ENCODE measurements at regions not wholly inside any gene's neighbourhood (a gene's known extent, or its start where the extent isn't known, plus 50 kb on each side); places are given as distances from the start of the nearest gene placed in this dataset.

DNA sequence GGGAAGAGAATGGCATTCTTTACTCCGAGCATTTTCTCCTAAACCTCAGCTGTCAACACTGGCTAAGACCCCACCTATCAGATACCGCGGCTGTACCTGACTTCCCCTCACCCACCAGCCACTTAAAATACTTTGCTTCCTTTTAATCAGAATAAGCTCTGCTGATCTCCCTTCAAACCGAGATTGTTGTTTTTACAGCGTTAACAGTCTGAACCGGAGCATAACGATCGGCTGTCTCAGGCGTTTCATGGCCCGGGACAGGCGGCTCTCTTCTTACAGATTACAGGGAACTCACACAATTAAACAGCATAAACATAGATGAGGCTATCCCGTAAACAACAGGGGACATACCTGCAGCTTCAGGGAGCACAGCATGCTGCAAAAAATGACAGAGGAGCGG is 174.3 kb upstream of the RNF32 start:
- DNase-seq (ENCODE audit: low spot score in 2 of 2) = no peak

DNA sequence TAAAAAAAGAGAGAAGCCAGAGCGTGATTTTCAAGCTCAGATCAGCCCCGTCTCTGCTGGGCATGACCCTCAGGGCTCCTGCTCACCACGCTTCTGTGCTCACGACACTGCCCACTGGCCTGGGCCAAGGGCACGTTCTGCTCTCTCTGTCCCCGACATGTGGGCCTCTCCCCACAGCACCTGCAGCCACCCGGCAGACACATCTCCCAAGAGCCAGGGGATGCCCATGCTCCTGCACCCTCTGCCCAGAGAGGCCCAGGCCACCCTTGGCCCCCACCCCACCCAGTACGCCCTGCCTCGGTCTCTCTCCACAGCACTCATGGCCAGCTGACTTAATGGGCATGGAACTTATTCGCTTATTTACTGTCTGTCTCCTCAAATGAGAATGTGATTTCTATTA is 175.4 kb upstream of the RNF32 start:
- no peak for DNase-seq (ENCODE audit: low spot score in 2 of 2)
- WGBS = 82% methylated on average over 10 of the region's 10 CpGs
- Histone ChIP-seq H3K36me3 (no peaks in the 10 kb centered on the region), H3K4me1 (no peaks in the 10 kb centered on the region), H3K27ac (no peak overlapping the region), H3K27me3 (no peaks in the 10 kb centered on the region), H3K9me3 (no peaks in the 10 kb centered on the region), H3K4me3 (no peak overlapping the region)
- TF ChIP-seq POLR2A (IDR thresholded peaks at IDR 0.05) (no peak), EP300 (IDR thresholded peaks at IDR 0.05) (no peak), POLR2AphosphoS5 (IDR thresholded peaks at IDR 0.05) (no peak)
- TF ChIP-seq, protein P1, sequence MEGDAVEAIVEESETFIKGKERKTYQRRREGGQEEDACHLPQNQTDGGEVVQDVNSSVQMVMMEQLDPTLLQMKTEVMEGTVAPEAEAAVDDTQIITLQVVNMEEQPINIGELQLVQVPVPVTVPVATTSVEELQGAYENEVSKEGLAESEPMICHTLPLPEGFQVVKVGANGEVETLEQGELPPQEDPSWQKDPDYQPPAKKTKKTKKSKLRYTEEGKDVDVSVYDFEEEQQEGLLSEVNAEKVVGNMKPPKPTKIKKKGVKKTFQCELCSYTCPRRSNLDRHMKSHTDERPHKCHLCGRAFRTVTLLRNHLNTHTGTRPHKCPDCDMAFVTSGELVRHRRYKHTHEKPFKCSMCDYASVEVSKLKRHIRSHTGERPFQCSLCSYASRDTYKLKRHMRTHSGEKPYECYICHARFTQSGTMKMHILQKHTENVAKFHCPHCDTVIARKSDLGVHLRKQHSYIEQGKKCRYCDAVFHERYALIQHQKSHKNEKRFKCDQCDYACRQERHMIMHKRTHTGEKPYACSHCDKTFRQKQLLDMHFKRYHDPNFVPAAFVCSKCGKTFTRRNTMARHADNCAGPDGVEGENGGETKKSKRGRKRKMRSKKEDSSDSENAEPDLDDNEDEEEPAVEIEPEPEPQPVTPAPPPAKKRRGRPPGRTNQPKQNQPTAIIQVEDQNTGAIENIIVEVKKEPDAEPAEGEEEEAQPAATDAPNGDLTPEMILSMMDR (IDR thresholded peaks at IDR 0.05) = no peak

More for the DNA sequence above, 174.3 kb upstream of the RNF32 start:
- H3K4me1 ChIP-seq = no peaks in the 10 kb centered on the region
- WGBS = 57% methylated on average over 13 of the region's 13 CpGs
- no peak overlapping the region for H3K4me3 ChIP-seq
- TF ChIP-seq, protein P1 (IDR thresholded peaks at IDR 0.05) = no peak
- TF ChIP-seq EP300 (IDR thresholded peaks at IDR 0.05) (no peak), POLR2A (IDR thresholded peaks at IDR 0.05) (no peak), POLR2AphosphoS5 (IDR thresholded peaks at IDR 0.05) (no peak)
- no peaks in the 10 kb centered on the region for H3K36me3 ChIP-seq
- H3K9me3 ChIP-seq = no peaks in the 10 kb centered on the region
- H3K27ac ChIP-seq = no peak overlapping the region
- no peaks in the 10 kb centered on the region for H3K27me3 ChIP-seq

DNA sequence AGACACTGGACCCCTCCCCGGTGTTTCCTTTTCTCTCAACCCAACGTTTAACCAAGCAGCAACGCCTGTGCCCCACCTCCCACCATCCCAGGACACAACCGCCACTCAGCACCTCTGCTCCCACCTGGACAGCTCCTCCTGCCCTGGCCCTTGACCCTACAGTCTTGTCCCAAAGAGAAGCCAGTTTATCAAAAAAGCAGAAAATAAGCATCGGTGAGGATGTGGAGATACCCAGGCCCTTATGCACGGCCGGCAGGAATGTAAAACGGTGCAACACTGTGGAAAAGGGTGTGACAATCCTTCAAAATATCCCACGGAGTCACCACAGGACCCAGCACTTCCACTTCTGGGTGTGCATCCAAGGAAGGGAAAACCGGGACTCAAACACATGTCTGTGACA is 176.2 kb upstream of the RNF32 start:
- TF ChIP-seq, protein P1 (IDR thresholded peaks at IDR 0.05) = no peak
- TF ChIP-seq POLR2AphosphoS5 (IDR thresholded peaks at IDR 0.05) (no peak), POLR2A (IDR thresholded peaks at IDR 0.05) (no peak), EP300 (IDR thresholded peaks at IDR 0.05) (no peak)
- Histone ChIP-seq H3K4me3 (no peak overlapping the region), H3K27me3 (no peaks in the 10 kb centered on the region), H3K4me1 (no peaks in the 10 kb centered on the region), H3K9me3 (no peaks in the 10 kb centered on the region), H3K36me3 (no peaks in the 10 kb centered on the region), H3K27ac (no peak overlapping the region)
- DNase-seq (ENCODE audit: low spot score in 2 of 2) = no peak
- 84% methylated on average over 10 of the region's 10 CpGs for WGBS

DNA sequence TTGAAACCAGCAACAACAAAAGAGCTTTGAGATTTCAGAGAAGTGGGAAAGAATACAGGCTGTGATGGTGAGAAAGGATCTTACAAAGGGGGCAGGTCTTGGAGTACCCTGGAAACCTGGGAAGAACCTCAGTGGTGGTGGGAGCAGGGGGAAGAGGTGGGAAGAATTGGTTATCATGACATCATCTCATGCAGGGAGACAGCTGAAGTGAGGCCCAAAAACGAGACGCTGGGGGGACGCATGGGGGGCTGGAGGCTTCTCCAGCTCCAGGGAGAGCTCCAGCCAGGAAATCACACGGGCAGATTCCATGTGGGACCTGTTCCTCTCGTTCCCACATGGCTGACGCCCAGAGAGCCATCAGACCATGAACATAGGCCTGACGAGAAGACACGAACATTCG is 177.3 kb upstream of the RNF32 start:
- 58% methylated on average over 9 of the region's 9 CpGs for WGBS

DNA sequence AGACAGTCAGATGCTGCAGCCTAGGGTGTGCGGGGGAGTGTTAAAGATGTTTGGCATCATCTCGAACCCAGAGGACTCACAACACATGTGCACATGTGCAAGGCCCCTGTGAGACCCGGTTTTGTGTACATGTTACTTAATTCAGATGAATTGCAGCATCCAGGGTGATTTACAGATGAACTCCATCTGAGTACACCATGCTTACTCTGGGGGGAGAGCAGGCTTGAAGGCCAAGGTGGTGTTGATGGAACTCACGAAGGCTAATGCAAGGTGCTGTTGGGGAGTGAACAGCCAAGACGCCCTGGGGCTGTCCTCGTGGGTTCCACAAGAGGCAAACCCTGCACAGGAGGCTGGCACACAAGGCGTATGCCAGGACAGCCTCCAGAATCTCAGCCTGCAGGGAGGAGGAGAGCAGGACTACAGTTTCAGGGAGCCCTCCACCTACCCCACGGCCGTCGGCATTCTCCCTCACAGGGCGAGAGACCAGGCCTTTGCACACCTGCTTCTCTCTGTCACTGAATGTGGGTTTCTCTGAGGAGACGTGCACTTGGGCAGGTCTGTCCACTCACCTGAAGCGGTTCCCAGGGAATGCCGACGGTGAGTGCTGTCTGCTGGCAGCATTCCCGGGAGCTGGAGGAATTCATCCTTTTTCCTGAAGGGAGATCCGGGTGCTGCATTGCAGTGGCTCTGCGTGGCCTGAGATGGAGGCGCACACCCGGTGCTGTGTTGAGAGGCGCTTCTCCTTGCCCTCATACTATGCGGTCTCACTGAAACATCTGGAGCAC is 178.5 kb upstream of the RNF32 start:
- no peaks in the 10 kb centered on the region for H3K4me1 ChIP-seq
- TF ChIP-seq, protein P1 (IDR thresholded peaks at IDR 0.05) = no peak
- no peak for TF ChIP-seq POLR2A (IDR thresholded peaks at IDR 0.05)
- TF ChIP-seq EP300 (IDR thresholded peaks at IDR 0.05) = no peak
- no peak for TF ChIP-seq POLR2AphosphoS5 (IDR thresholded peaks at IDR 0.05)
- no peak overlapping the region for H3K27ac ChIP-seq
- H3K9me3 ChIP-seq = no peaks in the 10 kb centered on the region
- 65% methylated on average over 22 of the region's 22 CpGs for WGBS
- no peak for DNase-seq (ENCODE audit: low spot score in 2 of 2)
- no peaks in the 10 kb centered on the region for H3K36me3 ChIP-seq
- no peak overlapping the region for H3K4me3 ChIP-seq
- H3K27me3 ChIP-seq = no peaks in the 10 kb centered on the region

More for the DNA sequence above, 177.3 kb upstream of the RNF32 start:
- Histone ChIP-seq H3K36me3 (no peaks in the 10 kb centered on the region), H3K27ac (no peak overlapping the region), H3K27me3 (no peaks in the 10 kb centered on the region), H3K4me3 (no peak overlapping the region), H3K4me1 (no peaks in the 10 kb centered on the region), H3K9me3 (no peaks in the 10 kb centered on the region)
- TF ChIP-seq POLR2AphosphoS5 (IDR thresholded peaks at IDR 0.05) = no peak
- no peak for TF ChIP-seq EP300 (IDR thresholded peaks at IDR 0.05)
- no peak for TF ChIP-seq POLR2A (IDR thresholded peaks at IDR 0.05)
- TF ChIP-seq, protein P1 (IDR thresholded peaks at IDR 0.05) = no peak
- DNase-seq (ENCODE audit: low spot score in 2 of 2) = no peak

Data from suprapubic skin (tissue), 4 donors.